IMR-90 (cell line): ENCODE measurements at regions not wholly inside any gene's neighbourhood (a gene's known extent, or its start where the extent isn't known, plus 50 kb on each side); places are given as distances from the start of the nearest gene placed in this dataset.

Experiments used
- ATAC-seq: fragments of 200-7000 bp; cut with Tn5 transposase; 2 replicates; pipeline ENCODE4 v1.9.1; 2020; ENCODE audit warnings: low read depth, mild to moderate bottlenecking, moderate library complexity
- BruUV-seq: library from RNA; stranded (reverse); fragments of 400-500 nt; replicated peaks from 2 replicates; lab custom pipeline; 2021; lab: Mats Ljungman, UMichigan
- CTCF ChIA-PET: fragments of 300-600 bp; formaldehyde crosslinking; extraction: SDS; loops from one replicate; lab custom pipeline; 2021; ENCODE audit warnings: antibody characterized with exemption; lab: Yijun Ruan, JAX
- POLR2A ChIA-PET: fragments of 300-600 bp; sonication (Branson Sonifier 250); formaldehyde crosslinking; loops from one replicate; lab custom pipeline; 2022; ENCODE audit warnings: antibody characterized with exemption; ENCODE audit not compliant: unreplicated experiment; lab: Charles Lee
- DNase-seq: peaks from one replicate; pipeline ENCODE4 v3.0.0; 2013
- H2AFZ ChIP-seq: replicated peaks from 2 replicates; pipeline ENCODE3; 2013; ENCODE audit warnings: low read length, mild to moderate bottlenecking; ENCODE audit not compliant: poor library complexity
- H2AK5ac ChIP-seq: 2 replicates; pipeline ENCODE4 v1.6.1; 2013; ENCODE audit warnings: low read depth, low read length, inconsistent platforms
- H2AK9ac ChIP-seq: replicated peaks from 2 replicates; pipeline ENCODE3; 2013; ENCODE audit warnings: mild to moderate bottlenecking, low read depth, low read length, moderate library complexity; ENCODE audit not compliant: poor library complexity
- H2BK120ac ChIP-seq: 2 replicates; pipeline ENCODE4 v1.6.1; 2013; ENCODE audit warnings: low read depth, low read length, inconsistent platforms
- H2BK15ac ChIP-seq: 3 replicates; pipeline ENCODE4 v1.6.1; 2013; ENCODE audit warnings: low read depth, low read length, inconsistent platforms
- H2BK20ac ChIP-seq: 2 replicates; pipeline ENCODE4 v1.6.1; 2013; ENCODE audit warnings: low read depth, mild to moderate bottlenecking, inconsistent platforms, low read length, moderate library complexity
- H2BK5ac ChIP-seq: 2 replicates; pipeline ENCODE4 v1.6.1; 2013; ENCODE audit warnings: mild to moderate bottlenecking, low read depth, low read length, inconsistent platforms; ENCODE audit not compliant: poor library complexity, severe bottlenecking
- H3K14ac ChIP-seq: replicated peaks from 2 replicates; pipeline ENCODE4 v1.6.1; 2013; ENCODE audit warnings: low read depth, low read length, inconsistent platforms
- H3K18ac ChIP-seq: 2 replicates; pipeline ENCODE4 v1.6.1; 2013; ENCODE audit warnings: low read depth, low read length, control low read depth
- H3K23ac ChIP-seq: 2 replicates; pipeline ENCODE4 v1.6.1; 2013; ENCODE audit warnings: low read depth, low read length, inconsistent platforms
- H3K27ac ChIP-seq: 2 replicates; pipeline ENCODE4 v1.5.1; 2013; ENCODE audit warnings: mild to moderate bottlenecking, control low read depth, low read length; ENCODE audit not compliant: insufficient read depth
- H3K27me3 ChIP-seq: 2 replicates; pipeline ENCODE4 v1.6.1; 2013; ENCODE audit warnings: low read length; ENCODE audit not compliant: control insufficient read depth, insufficient read depth
- H3K36me3 ChIP-seq: 2 replicates; pipeline ENCODE4 v1.6.1; 2013; ENCODE audit warnings: low read length, mixed read lengths; ENCODE audit not compliant: control insufficient read depth, insufficient read depth
- H3K4ac ChIP-seq: 2 replicates; pipeline ENCODE4 v1.6.1; 2013; ENCODE audit warnings: low read depth, low read length, inconsistent platforms
- H3K4me1 ChIP-seq: 2 replicates; pipeline ENCODE4 v1.6.1; 2013; ENCODE audit warnings: low read length, mixed read lengths; ENCODE audit not compliant: control insufficient read depth, insufficient read depth
- H3K4me2 ChIP-seq: 2 replicates; pipeline ENCODE4 v1.6.1; 2013; ENCODE audit warnings: low read depth, mild to moderate bottlenecking, control low read depth, low read length, moderate library complexity
- H3K4me3 ChIP-seq: 2 replicates; pipeline ENCODE4 v1.5.1; 2013; ENCODE audit warnings: low read depth, mild to moderate bottlenecking, control low read depth, low read length, moderate library complexity; ENCODE audit not compliant: insufficient read depth
- H3K56ac ChIP-seq: 2 replicates; pipeline ENCODE4 v1.6.1; 2013; ENCODE audit warnings: low read length, inconsistent platforms; ENCODE audit not compliant: insufficient read depth; ENCODE audit errors: extremely low read depth
- H3K79me1 ChIP-seq, 2 experiments: 2 replicates each; pipeline ENCODE4 v1.6.1; 2013; ENCODE audit warnings: low read length in 2 of 2, inconsistent platforms in 1 of 2, low read depth in 1 of 2
- H3K9ac ChIP-seq: 2 replicates; pipeline ENCODE4 v1.6.1; 2013; ENCODE audit warnings: low read depth, low read length, control low read depth
- H3K9me1 ChIP-seq: 2 replicates; pipeline ENCODE4 v1.6.1; 2013; ENCODE audit warnings: low read length, inconsistent platforms; ENCODE audit not compliant: insufficient read depth
- H3K9me3 ChIP-seq: 2 replicates; pipeline ENCODE4 v1.6.1; 2013; ENCODE audit warnings: low read length; ENCODE audit not compliant: control insufficient read depth, insufficient read depth
- H4K20me1 ChIP-seq: 2 replicates; pipeline ENCODE4 v1.6.1; 2013; ENCODE audit warnings: low read length, inconsistent platforms; ENCODE audit not compliant: insufficient read depth
- H4K5ac ChIP-seq: 2 replicates; pipeline ENCODE4 v1.6.1; 2013; ENCODE audit warnings: mild to moderate bottlenecking, low read depth, low read length, control low read depth
- H4K8ac ChIP-seq, 2 experiments: 2 replicates each; pipeline ENCODE4 v1.6.1; 2013; ENCODE audit warnings: low read depth in 2 of 2, low read length in 2 of 2, control low read depth in 1 of 2, inconsistent platforms in 1 of 2
- H4K91ac ChIP-seq: 2 replicates; pipeline ENCODE4 v1.6.1; 2013; ENCODE audit warnings: low read depth, low read length, inconsistent platforms; ENCODE audit not compliant: insufficient read depth
- BHLHE40 ChIP-seq: fragments of 150-350 bp; IDR thresholded peaks from 2 replicates; pipeline ENCODE4 v1.6.1; 2016; ENCODE audit warnings: mild to moderate bottlenecking, low read depth, low read length
- CEBPB ChIP-seq: IDR thresholded peaks from 2 replicates; pipeline ENCODE4 v1.6.1; 2012; ENCODE audit warnings: low read depth, low read length, improper control_type of control experiment
- CHD1 ChIP-seq: IDR thresholded peaks from 2 replicates; pipeline ENCODE4 v1.6.1; 2012; ENCODE audit warnings: low read depth, low read length, improper control_type of control experiment
- FOS ChIP-seq: fragments of 150-350 bp; IDR thresholded peaks from 2 replicates; pipeline ENCODE4 v1.6.1; 2016; ENCODE audit warnings: low read depth, low read length
- MAFK ChIP-seq: IDR thresholded peaks from 2 replicates; pipeline ENCODE4 v1.6.1; 2012; ENCODE audit warnings: low read depth, low read length, improper control_type of control experiment
- MAZ ChIP-seq: IDR thresholded peaks from 2 replicates; pipeline ENCODE4 v1.6.1; 2012; ENCODE audit warnings: low read depth, mild to moderate bottlenecking, low read length, improper control_type of control experiment, moderate library complexity, borderline replicate concordance
- MXI1 ChIP-seq: IDR thresholded peaks from 2 replicates; pipeline ENCODE4 v1.6.1; 2012; ENCODE audit warnings: low read depth, mild to moderate bottlenecking, low read length, moderate library complexity, borderline replicate concordance
- POLR2A ChIP-seq: IDR thresholded peaks from 2 replicates; pipeline ENCODE4 v1.6.1; 2012; ENCODE audit warnings: mild to moderate bottlenecking, low read depth, low read length
- RAD21 ChIP-seq: IDR thresholded peaks from 2 replicates; pipeline ENCODE4 v1.6.1; 2012; ENCODE audit warnings: low read length, improper control_type of control experiment
- RCOR1 ChIP-seq: IDR thresholded peaks from 2 replicates; pipeline ENCODE4 v1.6.1; 2012; ENCODE audit warnings: mild to moderate bottlenecking, low read length, improper control_type of control experiment; ENCODE audit not compliant: insufficient replicate concordance
- RFX5 ChIP-seq: IDR thresholded peaks from 2 replicates; pipeline ENCODE4 v1.8.0; 2012; ENCODE audit warnings: low read depth, mild to moderate bottlenecking, low read length, moderate library complexity
- SMC3 ChIP-seq: fragments of 150-350 bp; IDR thresholded peaks from 2 replicates; pipeline ENCODE4 v1.6.1; 2016; ENCODE audit warnings: low read depth, mild to moderate bottlenecking, antibody characterized with exemption, low read length, moderate library complexity
- dilution Hi-C: fragments of 300-500 bp; cut with HindIII; formaldehyde crosslinking; loops from one replicate; pipeline ENCODE4 v1.14.3; 2018; ENCODE audit warnings: low sequenced_read_pairs; ENCODE audit not compliant: unreplicated experiment
- in situ Hi-C: fragments of 300-500 bp; cut with MboI; formaldehyde crosslinking; loops from 3 replicates; pipeline ENCODE4 v1.14.3; 2019; ENCODE audit warnings: low sequenced_read_pairs, inconsistent platforms, mixed read lengths
- intact Hi-C: fragments of 100-400 bp; cut with micrococcal nuclease; formaldehyde crosslinking; loops from 2 replicates; pipeline ENCODE4 v1.10.0; 2022
- TF ChIP-seq, protein P1 (sequence below): fragments of 150-350 bp; IDR thresholded peaks from 2 replicates; pipeline ENCODE4 v1.6.1; 2017; ENCODE audit warnings: mild to moderate bottlenecking, antibody characterized with exemption, low read length, low read depth
- TF ChIP-seq, protein P2 (sequence below): fragments of 150-350 bp; IDR thresholded peaks from 2 replicates; pipeline ENCODE4 v1.6.1; 2016; ENCODE audit warnings: low read depth, mild to moderate bottlenecking, low read length, moderate library complexity, borderline replicate concordance
- TF ChIP-seq, protein P3 (sequence below): conservative IDR thresholded peaks from 2 replicates; pipeline ENCODE4 v1.5.1; 2012; ENCODE audit warnings: mild to moderate bottlenecking, low read depth, low read length, improper control_type of control experiment

- no TSS peak for BruUV-seq
Measured at GRCh38 chr1:73654714-73655113, 543.3 kb downstream of the LRRIQ3 start.

More at GRCh38 chr1:73654714-73655113, 543.3 kb downstream of the LRRIQ3 start:
- no peak overlapping the region for H2BK120ac ChIP-seq
- H3K4me1 ChIP-seq: no peaks in the 10 kb centered on the region
- H2BK15ac ChIP-seq: no peak overlapping the region
- H3K79me1 ChIP-seq: no peaks in the 10 kb centered on the region
- no peak for ATAC-seq
- no peak overlapping the region for H3K23ac ChIP-seq
- no peak for DNase-seq
- no peak overlapping the region for H2AK5ac ChIP-seq
- no peak overlapping the region for H3K18ac ChIP-seq
- H3K36me3 ChIP-seq: no peaks in the 10 kb centered on the region
- H3K9ac ChIP-seq: no peak overlapping the region
- H3K56ac ChIP-seq: no peak overlapping the region
- in situ Hi-C loops: no loop called here
- no peak overlapping the region for H3K4me2 ChIP-seq
- H2BK20ac ChIP-seq: no peak overlapping the region
- no peaks in the 10 kb centered on the region for H3K27me3 ChIP-seq
- H3K4me3 ChIP-seq: no peak overlapping the region
- peaks cover 5% of the 10 kb centered on the region; the same call in 1 of the 2 replicates for H3K9me3 ChIP-seq
- H3K27ac ChIP-seq: no peak overlapping the region
- no peak overlapping the region for H2AK9ac ChIP-seq
- H3K4ac ChIP-seq: no peak overlapping the region
- no peak overlapping the region for H4K8ac ChIP-seq
- TF ChIP-seq, protein P1, sequence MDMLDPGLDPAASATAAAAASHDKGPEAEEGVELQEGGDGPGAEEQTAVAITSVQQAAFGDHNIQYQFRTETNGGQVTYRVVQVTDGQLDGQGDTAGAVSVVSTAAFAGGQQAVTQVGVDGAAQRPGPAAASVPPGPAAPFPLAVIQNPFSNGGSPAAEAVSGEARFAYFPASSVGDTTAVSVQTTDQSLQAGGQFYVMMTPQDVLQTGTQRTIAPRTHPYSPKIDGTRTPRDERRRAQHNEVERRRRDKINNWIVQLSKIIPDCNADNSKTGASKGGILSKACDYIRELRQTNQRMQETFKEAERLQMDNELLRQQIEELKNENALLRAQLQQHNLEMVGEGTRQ: no peak
- no peak for TF ChIP-seq SMC3
- TF ChIP-seq CHD1: no peak
- TF ChIP-seq, protein P2, sequence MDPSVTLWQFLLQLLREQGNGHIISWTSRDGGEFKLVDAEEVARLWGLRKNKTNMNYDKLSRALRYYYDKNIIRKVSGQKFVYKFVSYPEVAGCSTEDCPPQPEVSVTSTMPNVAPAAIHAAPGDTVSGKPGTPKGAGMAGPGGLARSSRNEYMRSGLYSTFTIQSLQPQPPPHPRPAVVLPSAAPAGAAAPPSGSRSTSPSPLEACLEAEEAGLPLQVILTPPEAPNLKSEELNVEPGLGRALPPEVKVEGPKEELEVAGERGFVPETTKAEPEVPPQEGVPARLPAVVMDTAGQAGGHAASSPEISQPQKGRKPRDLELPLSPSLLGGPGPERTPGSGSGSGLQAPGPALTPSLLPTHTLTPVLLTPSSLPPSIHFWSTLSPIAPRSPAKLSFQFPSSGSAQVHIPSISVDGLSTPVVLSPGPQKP: no peak
- TF ChIP-seq MAFK: no peak
- TF ChIP-seq POLR2A: no peak
- no peak for TF ChIP-seq RAD21
- TF ChIP-seq BHLHE40: no peak
- no peak for TF ChIP-seq RFX5
- TF ChIP-seq, protein P3, sequence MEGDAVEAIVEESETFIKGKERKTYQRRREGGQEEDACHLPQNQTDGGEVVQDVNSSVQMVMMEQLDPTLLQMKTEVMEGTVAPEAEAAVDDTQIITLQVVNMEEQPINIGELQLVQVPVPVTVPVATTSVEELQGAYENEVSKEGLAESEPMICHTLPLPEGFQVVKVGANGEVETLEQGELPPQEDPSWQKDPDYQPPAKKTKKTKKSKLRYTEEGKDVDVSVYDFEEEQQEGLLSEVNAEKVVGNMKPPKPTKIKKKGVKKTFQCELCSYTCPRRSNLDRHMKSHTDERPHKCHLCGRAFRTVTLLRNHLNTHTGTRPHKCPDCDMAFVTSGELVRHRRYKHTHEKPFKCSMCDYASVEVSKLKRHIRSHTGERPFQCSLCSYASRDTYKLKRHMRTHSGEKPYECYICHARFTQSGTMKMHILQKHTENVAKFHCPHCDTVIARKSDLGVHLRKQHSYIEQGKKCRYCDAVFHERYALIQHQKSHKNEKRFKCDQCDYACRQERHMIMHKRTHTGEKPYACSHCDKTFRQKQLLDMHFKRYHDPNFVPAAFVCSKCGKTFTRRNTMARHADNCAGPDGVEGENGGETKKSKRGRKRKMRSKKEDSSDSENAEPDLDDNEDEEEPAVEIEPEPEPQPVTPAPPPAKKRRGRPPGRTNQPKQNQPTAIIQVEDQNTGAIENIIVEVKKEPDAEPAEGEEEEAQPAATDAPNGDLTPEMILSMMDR: no peak
- TF ChIP-seq CEBPB: no peak
- TF ChIP-seq RCOR1: no peak
- TF ChIP-seq MAZ: no peak
- no peak for TF ChIP-seq FOS
- TF ChIP-seq MXI1: no peak
- ChIA-PET CTCF (no interaction called here), POLR2A (no interaction called here)
- H2AFZ ChIP-seq: no peak overlapping the region
- no peaks in the 10 kb centered on the region for H3K9me1 ChIP-seq
- H4K91ac ChIP-seq: no peak overlapping the region
- no peaks in the 10 kb centered on the region for H4K20me1 ChIP-seq
- H2BK5ac ChIP-seq: no peak overlapping the region
- no peak overlapping the region for H3K14ac ChIP-seq
- intact Hi-C loops: no loop called here
- H4K5ac ChIP-seq: no peak overlapping the region
- dilution Hi-C loops: no loop called here
